ENCODE measurements at regions not wholly inside any gene's neighbourhood (a gene's known extent, or its start where the extent isn't known, plus 50 kb on each side); places are given as distances from the start of the nearest gene placed in this dataset.

- intact Hi-C loops (cut with micrococcal nuclease) = no loop called here
- no peaks in the 10 kb centered on the region for H3K27me3 ChIP-seq (ENCODE audit: low read length)
- no peaks in the 10 kb centered on the region for H3K4me1 ChIP-seq (ENCODE audit: insufficient read depth, low read length)
- no peaks in the 10 kb centered on the region for H3K36me3 ChIP-seq (ENCODE audit: low read depth, low read length)
- ATAC-seq (no peak), DNase-seq (no peak)
- H3K4me3 ChIP-seq (ENCODE audit: low read length) = no peak overlapping the region
- H3K4me2 ChIP-seq (ENCODE audit: low read length) = no peak overlapping the region
- H3K9me2 ChIP-seq (replicated peaks; ENCODE audit: low read length) = no peaks in the 10 kb centered on the region
- H4K20me1 ChIP-seq (ENCODE audit: low read length) = no peaks in the 10 kb centered on the region
- H3F3A ChIP-seq (ENCODE audit: low read length, unreplicated experiment) = no peaks in the 10 kb centered on the region
- POLR2A ChIA-PET (ENCODE audit: unreplicated experiment) = no interaction called here
- TF ChIP-seq EZH2 (IDR thresholded peaks at IDR 0.05; ENCODE audit: low read length, unreplicated experiment) (no peak), EZH2phosphoT487 (IDR thresholded peaks at IDR 0.05; ENCODE audit: borderline replicate concordance, low read length) (no peak), CTCF (conservative IDR thresholded peaks at IDR 0.05; ENCODE audit: low read depth, low read length) (no peak)
- no peak overlapping the region for H2AFZ ChIP-seq (ENCODE audit: low read length)
- H3K9ac ChIP-seq (ENCODE audit: low read length) = no peak overlapping the region
- no TSS peak for BruUV-seq (replicated peaks)
- CTCF ChIA-PET = no interaction called here
- no peak overlapping the region for H3K27ac ChIP-seq (ENCODE audit: low read length)
- H3K79me2 ChIP-seq (ENCODE audit: low read length) = no peaks in the 10 kb centered on the region
- no peaks in the 10 kb centered on the region; the same call in 1 of the 2 replicates for H3K9me3 ChIP-seq (ENCODE audit: low read length)
Measured at GRCh38 chr2:125280265-125280664, 1255.2 kb downstream of the CNTNAP5 start.

- ATAC-seq (no peak), DNase-seq (no peak)
- CTCF ChIA-PET = no interaction called here
- intact Hi-C loops (cut with micrococcal nuclease) = no loop called here
- H2AFZ ChIP-seq (ENCODE audit: low read length) = no peak overlapping the region
- no peaks in the 10 kb centered on the region for H3K79me2 ChIP-seq (ENCODE audit: low read length)
- no peak overlapping the region for H3K4me2 ChIP-seq (ENCODE audit: low read length)
- H3K4me3 ChIP-seq (ENCODE audit: low read length) = no peak overlapping the region
- no peaks in the 10 kb centered on the region for H3K4me1 ChIP-seq (ENCODE audit: insufficient read depth, low read length)
- H3K9ac ChIP-seq (ENCODE audit: low read length) = no peak overlapping the region
- no peaks in the 10 kb centered on the region for H3K36me3 ChIP-seq (ENCODE audit: low read depth, low read length)
- BruUV-seq (replicated peaks) = no TSS peak
- no peaks in the 10 kb centered on the region; the same call in 1 of the 2 replicates for H3K9me3 ChIP-seq (ENCODE audit: low read length)
- no peaks in the 10 kb centered on the region for H3F3A ChIP-seq (ENCODE audit: low read length, unreplicated experiment)
- no peak for TF ChIP-seq CTCF (conservative IDR thresholded peaks at IDR 0.05; ENCODE audit: low read depth, low read length)
- TF ChIP-seq EZH2 (IDR thresholded peaks at IDR 0.05; ENCODE audit: low read length, unreplicated experiment) = no peak
- no peak for TF ChIP-seq EZH2phosphoT487 (IDR thresholded peaks at IDR 0.05; ENCODE audit: borderline replicate concordance, low read length)
- H3K9me2 ChIP-seq (replicated peaks; ENCODE audit: low read length) = no peaks in the 10 kb centered on the region
- H3K27ac ChIP-seq (ENCODE audit: low read length) = no peak overlapping the region
- H3K27me3 ChIP-seq (ENCODE audit: low read length) = no peaks in the 10 kb centered on the region
- no peaks in the 10 kb centered on the region for H4K20me1 ChIP-seq (ENCODE audit: low read length)
- POLR2A ChIA-PET (ENCODE audit: unreplicated experiment) = no interaction called here
Measured at GRCh38 chr2:125281242-125281641, 1256.2 kb downstream of the CNTNAP5 start.

GRCh38 chr2:125296742-125297141 is 1271.7 kb downstream of the CNTNAP5 start:
- Histone ChIP-seq H3K4me2 (ENCODE audit: low read length) (no peak overlapping the region), H3K27me3 (ENCODE audit: low read length) (no peaks in the 10 kb centered on the region), H3K79me2 (ENCODE audit: low read length) (no peaks in the 10 kb centered on the region), H2AFZ (ENCODE audit: low read length) (no peak overlapping the region), H3K9me2 (replicated peaks; ENCODE audit: low read length) (no peaks in the 10 kb centered on the region), H3F3A (ENCODE audit: low read length, unreplicated experiment) (no peaks in the 10 kb centered on the region), H4K20me1 (ENCODE audit: low read length) (no peaks in the 10 kb centered on the region), H3K4me3 (ENCODE audit: low read length) (no peak overlapping the region), H3K36me3 (ENCODE audit: low read depth, low read length) (no peaks in the 10 kb centered on the region), H3K27ac (ENCODE audit: low read length) (no peak overlapping the region), H3K9ac (ENCODE audit: low read length) (no peak overlapping the region), H3K9me3 (ENCODE audit: low read length) (no peaks in the 10 kb centered on the region), H3K4me1 (ENCODE audit: insufficient read depth, low read length) (no peaks in the 10 kb centered on the region)
- no peak for ATAC-seq
- TF ChIP-seq EZH2 (IDR thresholded peaks at IDR 0.05; ENCODE audit: low read length, unreplicated experiment) (no peak), EZH2phosphoT487 (IDR thresholded peaks at IDR 0.05; ENCODE audit: borderline replicate concordance, low read length) (no peak), CTCF (conservative IDR thresholded peaks at IDR 0.05; ENCODE audit: low read depth, low read length) (0 out of 2 replicates have a peak, but pooled peaks have one; percentile 9)
- CTCF ChIA-PET = no interaction called here
- POLR2A ChIA-PET (ENCODE audit: unreplicated experiment) = no interaction called here
- DNase-seq = no peak
- intact Hi-C loops (cut with micrococcal nuclease) = no loop called here
- BruUV-seq (replicated peaks) = no TSS peak
